Ishikawa (cell line): ENCODE measurements at regions not wholly inside any gene's neighbourhood (a gene's known extent, or its start where the extent isn't known, plus 50 kb on each side); places are given as distances from the start of the nearest gene placed in this dataset.

Experiments
- CEBPB ChIP-seq: IDR thresholded peaks from 2 replicates; pipeline ENCODE4 v1.6.1; 2012
- CREB1 ChIP-seq: IDR thresholded peaks from 2 replicates; pipeline ENCODE4 v1.6.1; 2012; ENCODE audit warnings: low read depth
- EGR1 ChIP-seq: IDR thresholded peaks from 2 replicates; pipeline ENCODE4 v1.6.1; 2012
- EP300 ChIP-seq: IDR thresholded peaks from 2 replicates; pipeline ENCODE4 v1.6.1; 2012; ENCODE audit warnings: borderline replicate concordance
- FOXM1 ChIP-seq: IDR thresholded peaks from 2 replicates; pipeline ENCODE4 v1.6.1; 2012; ENCODE audit warnings: low read depth, borderline replicate concordance
- MAX ChIP-seq: IDR thresholded peaks from 2 replicates; pipeline ENCODE4 v1.6.1; 2012
- NFIC ChIP-seq: IDR thresholded peaks from 2 replicates; pipeline ENCODE4 v1.6.1; 2012
- RAD21 ChIP-seq: IDR thresholded peaks from 2 replicates; pipeline ENCODE4 v1.6.1; 2012; ENCODE audit warnings: low read depth
- REST ChIP-seq: IDR thresholded peaks from 2 replicates; pipeline ENCODE4 v1.6.1; 2012; ENCODE audit warnings: low read depth, mild to moderate bottlenecking
- TAF1 ChIP-seq: IDR thresholded peaks from 2 replicates; pipeline ENCODE4 v1.6.1; 2012; ENCODE audit warnings: low read depth, mild to moderate bottlenecking
- TCF12 ChIP-seq: IDR thresholded peaks from 2 replicates; pipeline ENCODE4 v1.6.1; 2012; ENCODE audit warnings: low read depth
- USF1 ChIP-seq: IDR thresholded peaks from 2 replicates; pipeline ENCODE4 v1.6.1; 2012
- YY1 ChIP-seq: IDR thresholded peaks from 2 replicates; pipeline ENCODE4 v1.6.1; 2012; ENCODE audit warnings: low read depth
- ZBTB7A ChIP-seq: IDR thresholded peaks from 2 replicates; pipeline ENCODE4 v1.6.1; 2012; ENCODE audit warnings: low read depth

- TF ChIP-seq MAX = no peak
- TF ChIP-seq EP300 = no peak
- no peak for TF ChIP-seq TAF1
- no peak for TF ChIP-seq NFIC
- no peak for TF ChIP-seq RAD21
- TF ChIP-seq YY1 = no peak
- no peak for TF ChIP-seq CEBPB
- TF ChIP-seq USF1 = no peak
- no peak for TF ChIP-seq EGR1
- no peak for TF ChIP-seq REST
- TF ChIP-seq CREB1 = no peak
- TF ChIP-seq TCF12 = no peak
- TF ChIP-seq ZBTB7A = no peak
- TF ChIP-seq FOXM1 = no peak
Observed at GRCh38 chr20:11050350-11050749, 376.6 kb upstream of the JAG1 start.
